ENCODE measurements at regions not wholly inside any gene's neighbourhood (a gene's known extent, or its start where the extent isn't known, plus 50 kb on each side); places are given as distances from the start of the nearest gene placed in this dataset.

- TF ChIP-seq ZBTB33 (IDR thresholded peaks at IDR 0.05) (no peak), CTCF (IDR thresholded peaks at IDR 0.05; ENCODE audit: low read depth, low read length, missing input control) (no peak), REST (IDR thresholded peaks at IDR 0.05) (no peak), JUND (IDR thresholded peaks at IDR 0.05) (no peak), GABPA (IDR thresholded peaks at IDR 0.05 in 1 of 2, conservative IDR thresholded peaks at IDR 0.05 in 1 of 2) (no peak), NR2F2 (IDR thresholded peaks at IDR 0.05) (no peak), RAD21 (IDR thresholded peaks at IDR 0.05) (no peak), MAX (IDR thresholded peaks at IDR 0.05) (no peak), EGR1 (IDR thresholded peaks at IDR 0.05; ENCODE audit: low read depth in 2 of 2) (no peak), TAF1 (conservative IDR thresholded peaks at IDR 0.05) (no peak), YY1 (IDR thresholded peaks at IDR 0.05) (no peak), HNF4G (IDR thresholded peaks at IDR 0.05) (no peak), ATF3 (IDR thresholded peaks at IDR 0.05) (no peak), SP1 (IDR thresholded peaks at IDR 0.05) (no peak)
Observed at GRCh38 chr6:169044381-169045230, 209.0 kb downstream of the THBS2 start.

All from liver (tissue), 3 donors.